Lower lobe of right lung (tissue), 2 donors: ENCODE measurements at regions not wholly inside any gene's neighbourhood (a gene's known extent, or its start where the extent isn't known, plus 50 kb on each side); places are given as distances from the start of the nearest gene placed in this dataset.

Experiments used
- ATAC-seq, 2 donors: fragments of 200-7000 bp; cut with Tn5 transposase; one replicate each; pipeline ENCODE4 v1.9.1; 2020 to 2022; ENCODE audit warnings: mild to moderate bottlenecking in 2 of 2, moderate library complexity in 2 of 2
- DNase-seq: peaks from one replicate; pipeline ENCODE4 v3.0.0-alpha.2; 2020
- H3K27ac ChIP-seq: fragments of 200-600 bp; one replicate; pipeline ENCODE4 v1.8.0; 2022
- H3K27me3 ChIP-seq: fragments of 200-600 bp; one replicate; pipeline ENCODE4 v1.8.0; 2022; ENCODE audit warnings: low read depth
- H3K36me3 ChIP-seq: fragments of 200-600 bp; one replicate; pipeline ENCODE4 v1.8.0; 2022; ENCODE audit warnings: mild to moderate bottlenecking
- H3K4me1 ChIP-seq: fragments of 200-600 bp; one replicate; pipeline ENCODE4 v1.8.0; 2022
- H3K4me3 ChIP-seq: fragments of 200-600 bp; one replicate; pipeline ENCODE4 v1.8.0; 2022; ENCODE audit warnings: mild to moderate bottlenecking
- H3K9me3 ChIP-seq: fragments of 200-600 bp; one replicate; pipeline ENCODE4 v1.8.0; 2022
- intact Hi-C: fragments of 100-400 bp; cut with DNase I; formaldehyde crosslinking; loops from one replicate; pipeline ENCODE4 v1.11.0; 2022
- TF ChIP-seq, protein P1 (sequence below): fragments of 200-600 bp; IDR thresholded peaks from one replicate; pipeline ENCODE4 v1.8.0; 2022; ENCODE audit warnings: antibody characterized with exemption, mild to moderate bottlenecking
- donor health status: DM: no; HTN: yes; CAD: no; lungs with severe emphysema.

DNA sequence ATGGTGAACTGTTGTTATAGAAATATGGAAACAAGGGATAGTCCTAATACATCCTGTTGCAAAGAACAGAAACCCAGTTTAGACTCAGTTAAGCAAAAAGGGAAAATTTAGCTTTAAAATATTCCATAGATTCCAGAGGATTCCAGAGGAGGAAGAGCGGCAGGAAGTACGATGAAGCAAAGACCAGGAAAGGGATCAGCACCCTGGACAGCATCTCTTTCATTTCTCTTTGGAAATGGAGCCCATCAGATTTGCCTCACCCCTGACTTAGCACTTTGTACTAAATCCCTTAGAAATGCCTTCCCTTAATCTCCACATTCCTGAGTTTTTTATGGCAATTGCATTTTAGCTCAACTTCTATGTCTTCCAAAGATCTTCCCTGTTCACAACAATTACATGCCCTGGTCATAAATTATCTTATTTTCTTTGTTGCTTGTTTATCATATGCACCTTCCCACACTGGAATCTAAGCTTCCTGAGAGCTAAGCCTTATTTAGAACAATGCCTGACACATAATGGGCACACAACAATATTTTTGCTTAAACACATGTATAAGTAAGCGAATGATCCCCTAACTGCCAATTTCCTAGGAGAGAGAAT is 150.0 kb upstream of the RBFOX1 start:
- Histone ChIP-seq H3K4me1 (no peaks in the 10 kb centered on the region), H3K9me3 (no peaks in the 10 kb centered on the region), H3K4me3 (no peak overlapping the region), H3K27me3 (no peaks in the 10 kb centered on the region), H3K36me3 (no peaks in the 10 kb centered on the region), H3K27ac (no peak overlapping the region)
- TF ChIP-seq, protein P1, sequence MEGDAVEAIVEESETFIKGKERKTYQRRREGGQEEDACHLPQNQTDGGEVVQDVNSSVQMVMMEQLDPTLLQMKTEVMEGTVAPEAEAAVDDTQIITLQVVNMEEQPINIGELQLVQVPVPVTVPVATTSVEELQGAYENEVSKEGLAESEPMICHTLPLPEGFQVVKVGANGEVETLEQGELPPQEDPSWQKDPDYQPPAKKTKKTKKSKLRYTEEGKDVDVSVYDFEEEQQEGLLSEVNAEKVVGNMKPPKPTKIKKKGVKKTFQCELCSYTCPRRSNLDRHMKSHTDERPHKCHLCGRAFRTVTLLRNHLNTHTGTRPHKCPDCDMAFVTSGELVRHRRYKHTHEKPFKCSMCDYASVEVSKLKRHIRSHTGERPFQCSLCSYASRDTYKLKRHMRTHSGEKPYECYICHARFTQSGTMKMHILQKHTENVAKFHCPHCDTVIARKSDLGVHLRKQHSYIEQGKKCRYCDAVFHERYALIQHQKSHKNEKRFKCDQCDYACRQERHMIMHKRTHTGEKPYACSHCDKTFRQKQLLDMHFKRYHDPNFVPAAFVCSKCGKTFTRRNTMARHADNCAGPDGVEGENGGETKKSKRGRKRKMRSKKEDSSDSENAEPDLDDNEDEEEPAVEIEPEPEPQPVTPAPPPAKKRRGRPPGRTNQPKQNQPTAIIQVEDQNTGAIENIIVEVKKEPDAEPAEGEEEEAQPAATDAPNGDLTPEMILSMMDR: no peak
- ATAC-seq: no peak
- intact Hi-C loops: no loop called here
- no peak for DNase-seq

DNA sequence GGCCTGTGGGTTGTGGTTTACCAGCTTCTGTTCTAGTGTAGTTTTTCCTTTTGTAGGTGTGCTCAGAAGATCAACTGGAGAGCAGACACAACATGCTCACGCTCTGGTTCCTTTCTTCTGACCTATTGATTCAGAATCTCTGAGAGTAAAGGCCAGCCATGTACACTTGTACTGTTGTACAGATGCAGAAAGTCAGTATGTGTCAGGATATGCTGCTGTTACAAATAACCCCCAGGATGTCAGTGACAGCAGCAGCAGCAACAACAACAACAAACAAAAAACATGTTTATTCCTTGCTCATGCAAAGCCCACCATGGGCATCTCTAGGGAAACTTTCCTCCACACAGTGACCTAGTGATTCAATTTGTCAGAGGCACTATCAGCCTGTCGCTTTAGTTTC is 154.8 kb upstream of the RBFOX1 start:
- TF ChIP-seq, protein P1: no peak
- H3K4me3 ChIP-seq: no peak overlapping the region
- H3K36me3 ChIP-seq: no peaks in the 10 kb centered on the region
- intact Hi-C loops: no loop called here
- H3K4me1 ChIP-seq: no peaks in the 10 kb centered on the region
- no peaks in the 10 kb centered on the region for H3K9me3 ChIP-seq
- DNase-seq (no peak), ATAC-seq (no peak)
- no peak overlapping the region for H3K27ac ChIP-seq
- no peaks in the 10 kb centered on the region for H3K27me3 ChIP-seq

DNA sequence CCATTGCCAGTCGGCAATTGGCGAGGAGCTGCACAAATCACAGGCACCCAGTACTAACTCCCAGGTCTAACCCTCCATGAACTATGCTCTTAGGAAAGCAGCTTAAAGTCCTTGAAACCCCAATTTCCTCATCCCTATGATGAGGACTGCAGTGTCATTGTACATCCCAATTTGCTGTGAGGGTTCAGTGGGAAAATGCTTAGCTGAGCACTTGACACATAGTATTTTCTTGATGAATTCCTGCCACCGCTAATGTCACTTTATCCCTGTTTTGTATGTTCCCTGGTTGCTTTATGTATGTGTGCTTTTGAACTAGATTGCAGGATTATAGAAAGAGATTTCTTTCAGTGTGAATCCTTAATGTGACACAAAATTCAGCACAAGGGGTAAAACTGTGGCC is 161.5 kb upstream of the RBFOX1 start:
- TF ChIP-seq, protein P1: no peak
- ATAC-seq (no peak), DNase-seq (no peak)
- H3K27me3 ChIP-seq: no peaks in the 10 kb centered on the region
- no peaks in the 10 kb centered on the region for H3K9me3 ChIP-seq
- H3K36me3 ChIP-seq: no peaks in the 10 kb centered on the region
- H3K27ac ChIP-seq: no peak overlapping the region
- intact Hi-C loops: no loop called here
- H3K4me3 ChIP-seq: no peak overlapping the region
- H3K4me1 ChIP-seq: no peaks in the 10 kb centered on the region

DNA sequence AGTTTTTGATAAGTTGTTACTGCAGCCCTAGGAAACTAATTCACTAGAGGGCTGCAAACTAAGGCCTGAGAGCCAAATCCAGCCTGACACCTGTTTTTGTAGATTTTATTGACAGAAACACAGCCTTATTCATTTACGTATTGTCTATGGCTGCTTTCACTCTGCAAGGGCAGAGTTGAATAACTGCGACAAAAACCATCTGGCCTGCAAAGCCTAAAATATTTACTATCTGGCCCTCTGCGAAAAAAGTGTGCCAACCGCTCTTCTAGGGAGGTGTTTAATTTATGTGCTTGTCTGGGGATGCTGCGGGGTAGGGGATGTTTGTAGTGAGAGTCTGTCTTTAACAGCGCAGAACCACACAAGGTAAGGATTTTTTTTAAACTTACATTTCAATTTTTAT is 165.0 kb upstream of the RBFOX1 start:
- TF ChIP-seq, protein P1: no peak
- intact Hi-C loops: no loop called here
- H3K9me3 ChIP-seq: no peaks in the 10 kb centered on the region
- H3K27ac ChIP-seq: no peak overlapping the region
- H3K4me3 ChIP-seq: no peak overlapping the region
- no peak for DNase-seq
- H3K27me3 ChIP-seq: no peaks in the 10 kb centered on the region
- ATAC-seq: no peak
- H3K4me1 ChIP-seq: no peaks in the 10 kb centered on the region
- H3K36me3 ChIP-seq: no peaks in the 10 kb centered on the region

DNA sequence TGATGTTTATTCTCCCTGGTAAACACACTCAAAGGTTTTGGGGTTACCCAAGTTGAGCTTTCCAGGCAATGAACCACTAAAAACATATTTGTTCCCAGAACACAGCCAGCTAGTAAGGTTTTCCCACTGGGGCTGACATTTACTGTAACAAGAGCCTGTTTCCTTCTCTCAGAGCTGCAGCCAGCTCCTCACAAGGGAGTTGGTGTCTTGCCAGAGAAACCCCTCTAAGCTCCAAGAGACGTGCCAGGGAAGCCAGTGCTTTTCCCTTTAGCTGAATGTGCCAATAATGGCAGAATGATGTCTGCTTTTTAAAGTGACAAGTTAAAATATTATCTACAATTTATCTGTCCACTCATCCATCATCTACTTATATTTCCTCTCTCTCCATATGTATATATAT is 170.8 kb upstream of the RBFOX1 start:
- intact Hi-C loops: no loop called here
- DNase-seq: no peak

More for the DNA sequence above, 170.8 kb upstream of the RBFOX1 start:
- TF ChIP-seq, protein P1: no peak
- Histone ChIP-seq H3K4me1 (no peaks in the 10 kb centered on the region), H3K36me3 (no peaks in the 10 kb centered on the region), H3K4me3 (no peak overlapping the region), H3K27me3 (no peaks in the 10 kb centered on the region), H3K27ac (no peak overlapping the region), H3K9me3 (no peaks in the 10 kb centered on the region)
- no peak for ATAC-seq
